Adrenal gland (tissue), 5 donors: ENCODE measurements at regions not wholly inside any gene's neighbourhood (a gene's known extent, or its start where the extent isn't known, plus 50 kb on each side); places are given as distances from the start of the nearest gene placed in this dataset.

Experiments
- POLR2A ChIP-seq, 2 donors: fragments of 450-650 bp; IDR thresholded peaks; one replicate each; pipeline ENCODE4 v1.6.1; 2017; ENCODE audit warnings: antibody characterized with exemption in 2 of 2, mild to moderate bottlenecking in 2 of 2, moderate library complexity in 1 of 2
- TF ChIP-seq, protein P1 (sequence below), 6 experiments: fragments of 450-650 bp in 4 of 6; fragments of 200-600 bp in 2 of 6; sonication (generic) in 1 of 6; IDR thresholded peaks; 1 replicate in 5 of 6; 2 replicates in 1 of 6; pipeline versions ENCODE4 v1.5.1 to v1.8.0; 2016 to 2021; ENCODE audit warnings: antibody characterized with exemption in 6 of 6, mild to moderate bottlenecking in 2 of 6, moderate library complexity in 1 of 6
- donor health status: DM: no; HTN: no; CAD: no.

DNA sequence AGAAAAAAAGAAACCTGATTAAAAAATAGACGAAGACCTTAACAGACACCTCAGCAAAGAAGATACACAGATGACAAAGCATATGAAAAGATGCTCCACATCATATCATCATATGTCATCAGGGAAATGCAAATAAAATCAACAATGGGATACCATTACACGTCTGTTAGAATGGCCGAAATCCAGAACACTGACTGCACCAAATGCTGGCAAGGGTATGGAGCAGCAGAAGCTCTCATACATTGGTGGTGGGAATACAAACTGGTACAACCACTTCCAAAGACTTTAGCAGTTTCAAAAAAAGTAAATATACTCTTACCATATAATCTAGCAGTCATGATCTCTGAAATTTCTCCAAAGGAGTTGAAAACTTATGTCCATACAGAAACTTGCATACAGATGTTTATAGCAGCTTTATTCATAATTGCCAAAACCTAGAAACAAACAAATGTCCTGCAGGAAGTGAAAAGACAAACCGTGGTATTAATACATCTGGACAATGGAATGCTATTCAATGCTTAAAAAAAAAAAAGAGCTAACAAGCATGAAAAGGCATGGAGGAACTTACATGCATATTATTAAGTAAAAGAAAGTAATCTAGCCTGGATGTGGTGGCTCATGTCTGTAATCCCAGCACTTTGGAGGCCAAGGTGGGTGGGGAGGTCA is 107.4 kb downstream of the HES1 start:
- no peak for TF ChIP-seq POLR2A (IDR thresholded peaks at IDR 0.05)
- TF ChIP-seq, protein P1, sequence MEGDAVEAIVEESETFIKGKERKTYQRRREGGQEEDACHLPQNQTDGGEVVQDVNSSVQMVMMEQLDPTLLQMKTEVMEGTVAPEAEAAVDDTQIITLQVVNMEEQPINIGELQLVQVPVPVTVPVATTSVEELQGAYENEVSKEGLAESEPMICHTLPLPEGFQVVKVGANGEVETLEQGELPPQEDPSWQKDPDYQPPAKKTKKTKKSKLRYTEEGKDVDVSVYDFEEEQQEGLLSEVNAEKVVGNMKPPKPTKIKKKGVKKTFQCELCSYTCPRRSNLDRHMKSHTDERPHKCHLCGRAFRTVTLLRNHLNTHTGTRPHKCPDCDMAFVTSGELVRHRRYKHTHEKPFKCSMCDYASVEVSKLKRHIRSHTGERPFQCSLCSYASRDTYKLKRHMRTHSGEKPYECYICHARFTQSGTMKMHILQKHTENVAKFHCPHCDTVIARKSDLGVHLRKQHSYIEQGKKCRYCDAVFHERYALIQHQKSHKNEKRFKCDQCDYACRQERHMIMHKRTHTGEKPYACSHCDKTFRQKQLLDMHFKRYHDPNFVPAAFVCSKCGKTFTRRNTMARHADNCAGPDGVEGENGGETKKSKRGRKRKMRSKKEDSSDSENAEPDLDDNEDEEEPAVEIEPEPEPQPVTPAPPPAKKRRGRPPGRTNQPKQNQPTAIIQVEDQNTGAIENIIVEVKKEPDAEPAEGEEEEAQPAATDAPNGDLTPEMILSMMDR (IDR thresholded peaks at IDR 0.05): no peak
